ENCODE measurements at regions not wholly inside any gene's neighbourhood (a gene's known extent, or its start where the extent isn't known, plus 50 kb on each side); places are given as distances from the start of the nearest gene placed in this dataset.

- no peak for TF ChIP-seq POLR2AphosphoS5 (IDR thresholded peaks at IDR 0.05; ENCODE audit: low read depth, low read length)
- no peak for TF ChIP-seq POLR2A (IDR thresholded peaks at IDR 0.05; ENCODE audit: low read depth, low read length)
Measured at GRCh38 chr3:127034990-127035652, 52.2 kb downstream of the PLXNA1 start.
